ENCODE measurements at regions not wholly inside any gene's neighbourhood (a gene's known extent, or its start where the extent isn't known, plus 50 kb on each side); places are given as distances from the start of the nearest gene placed in this dataset.

GRCh38 chr13:21759463-21759862 is 88.6 kb downstream of the FGF9 start:
- TF ChIP-seq POLR2A (IDR thresholded peaks at IDR 0.05; ENCODE audit: low read length) (no peak), GATA1 (IDR thresholded peaks at IDR 0.05; ENCODE audit: low read depth, low read length) (no peak)
